HepG2 (cell line): ENCODE measurements at regions not wholly inside any gene's neighbourhood (a gene's known extent, or its start where the extent isn't known, plus 50 kb on each side); places are given as distances from the start of the nearest gene placed in this dataset.

Experiments used
- ATAC-seq: fragments of 200-7000 bp; cut with Tn5 transposase; 3 replicates; pipeline ENCODE4 v1.9.1; 2020; ENCODE audit warnings: mild to moderate bottlenecking, moderate library complexity
- BruUV-seq: library from RNA; stranded (reverse); fragments of 400-500 nt; replicated peaks from 2 replicates; lab custom pipeline; 2021; lab: Mats Ljungman, UMichigan
- CTCF ChIA-PET: fragments of 300-600 bp; formaldehyde crosslinking; extraction: SDS; loops from one replicate; lab custom pipeline; 2021; ENCODE audit warnings: low total read pairs, inconsistent platforms, low intra/inter-chr PET ratio; lab: Yijun Ruan, JAX
- POLR2A ChIA-PET: fragments of 350-600 bp; sonication (Branson Sonifier 250); formaldehyde crosslinking; loops from one replicate; lab custom pipeline; 2020; ENCODE audit warnings: antibody characterized with exemption, inconsistent platforms; lab: Yijun Ruan, JAX
- DNase-seq: peaks from one replicate; pipeline ENCODE4 v3.0.0-alpha.2; 2015; ENCODE audit warnings: low spot score
- FAIRE-seq: peaks from 3 replicates; lab custom pipeline; 2011; peaks lifted over from hg19 to GRCh38; lab: Jason Lieb, UNC
- H2AFZ ChIP-seq: one replicate; pipeline ENCODE4 v1.6.1; 2011; ENCODE audit warnings: low read length, inconsistent platforms
- H3K27ac ChIP-seq: fragments of 300-600 bp; 3 replicates; pipeline ENCODE4 v1.8.0; 2011; ENCODE audit warnings: mixed run types, mild to moderate bottlenecking, mixed read lengths, low read length, inconsistent platforms; ENCODE audit not compliant: insufficient read depth; ENCODE audit errors: extremely low read length
- H3K27me3 ChIP-seq, 2 experiments: fragments of 200-600 bp in 1 of 2; 2 replicates in 1 of 2; 3 replicates in 1 of 2; pipeline versions ENCODE4 v1.6.0 to v1.8.0; 2011; ENCODE audit warnings: low read length in 2 of 2, mild to moderate bottlenecking in 2 of 2, moderate library complexity in 2 of 2, inconsistent platforms in 1 of 2; ENCODE audit not compliant: insufficient read depth in 2 of 2, control insufficient read depth in 1 of 2
- H3K36me3 ChIP-seq, 2 experiments: fragments of 200-600 bp in 1 of 2; replicated peaks in 1 of 2; 2 replicates in 1 of 2; 3 replicates in 1 of 2; pipeline versions ENCODE4 v1.5.1 to v1.8.0; 2011; ENCODE audit warnings: low read length in 2 of 2, inconsistent platforms in 1 of 2; ENCODE audit not compliant: insufficient read depth in 2 of 2, control insufficient read depth in 1 of 2
- H3K4me1 ChIP-seq: 2 replicates; pipeline ENCODE4 v1.5.1; 2012; ENCODE audit warnings: low read length, inconsistent platforms; ENCODE audit not compliant: insufficient read depth
- H3K4me2 ChIP-seq: 2 replicates; pipeline ENCODE4 v1.6.0; 2011; ENCODE audit warnings: low read depth, low read length, inconsistent platforms
- H3K4me3 ChIP-seq, 3 experiments: fragments of 200-600 bp in 1 of 3; sonication (generic), shearing (Covaris generic) in 1 of 3; replicated peaks in 1 of 3; 2 replicates each; pipeline ENCODE4 v1.5.1; 2011 to 2016; ENCODE audit warnings: low read length in 3 of 3, inconsistent platforms in 2 of 3, low read depth in 2 of 3, mild to moderate bottlenecking in 2 of 3, control low read depth in 1 of 3, mixed read lengths in 1 of 3; ENCODE audit not compliant: insufficient read depth in 1 of 3
- H3K79me2 ChIP-seq: one replicate; pipeline ENCODE4 v1.6.1; 2011; ENCODE audit warnings: low read length, inconsistent platforms; ENCODE audit not compliant: insufficient read depth
- H3K9ac ChIP-seq: 2 replicates; pipeline ENCODE4 v1.6.0; 2011; ENCODE audit warnings: mild to moderate bottlenecking, low read depth, low read length, inconsistent platforms; ENCODE audit not compliant: insufficient read depth
- H3K9me3 ChIP-seq: 2 replicates; pipeline ENCODE4 v1.5.1; 2012; ENCODE audit warnings: mild to moderate bottlenecking, low read length
- H4K20me1 ChIP-seq: 2 replicates; pipeline ENCODE4 v1.6.0; 2011; ENCODE audit warnings: inconsistent platforms, mild to moderate bottlenecking, low read length, moderate library complexity; ENCODE audit not compliant: insufficient read depth
- BRCA1 ChIP-seq: sonication (generic); formaldehyde crosslinking; IDR thresholded peaks from 2 replicates; pipeline ENCODE4 v1.4.0; 2020; ENCODE audit warnings: missing genetic modification reagents
- CCDC6 ChIP-seq: sonication (generic); formaldehyde crosslinking; IDR thresholded peaks from 2 replicates; pipeline ENCODE4 v1.8.1; 2022; ENCODE audit warnings: mild to moderate bottlenecking, missing genetic modification reagents, moderate library complexity
- FOSL2 ChIP-seq: sonication (generic); formaldehyde crosslinking; IDR thresholded peaks from 2 replicates; pipeline ENCODE4 v1.4.0; 2020; ENCODE audit warnings: missing genetic modification reagents
- HMG20A ChIP-seq: IDR thresholded peaks from 2 replicates; pipeline ENCODE4 v1.6.1; 2016; ENCODE audit warnings: borderline replicate concordance
- KAT7 ChIP-seq: IDR thresholded peaks from 2 replicates; pipeline ENCODE4 v1.6.1; 2018; ENCODE audit warnings: borderline replicate concordance, missing compliant biosample characterization
- LCORL ChIP-seq, 2 experiments: fragments of 450-650 bp in 1 of 2; sonication (generic) in 1 of 2; formaldehyde crosslinking in 1 of 2; IDR thresholded peaks; 2 replicates each; pipeline versions ENCODE4 v1.5.0 to v1.6.1; 2017 to 2020; ENCODE audit warnings: antibody characterized with exemption in 1 of 2, missing genetic modification reagents in 1 of 2
- MATR3 ChIP-seq: sonication (generic); formaldehyde crosslinking; IDR thresholded peaks from 2 replicates; pipeline ENCODE4 v1.4.0; 2020; ENCODE audit warnings: missing genetic modification reagents
- NCOA5 ChIP-seq: sonication (generic); formaldehyde crosslinking; IDR thresholded peaks from 2 replicates; pipeline ENCODE4 v1.4.0; 2020; ENCODE audit warnings: missing genetic modification reagents
- NR2F6 ChIP-seq, 2 experiments: IDR thresholded peaks; 2 replicates each; pipeline ENCODE4 v1.6.1; 2016; ENCODE audit warnings: antibody characterized with exemption in 1 of 2, mild to moderate bottlenecking in 1 of 2
- POLR2AphosphoS2 ChIP-seq: IDR thresholded peaks from 2 replicates; pipeline ENCODE4 v1.6.1; 2011; ENCODE audit warnings: low read depth, low read length, improper control_type of control experiment
- SRSF1 ChIP-seq: fragments of 200-400 bp; formaldehyde crosslinking; optimal IDR thresholded peaks from 2 replicates; pipeline ENCODE3; 2017; ENCODE audit warnings: mild to moderate bottlenecking, low read depth, low read length, moderate library complexity
- ZNF12 ChIP-seq: sonication (generic); formaldehyde crosslinking; IDR thresholded peaks from 2 replicates; pipeline ENCODE4 v1.5.0; 2020; ENCODE audit warnings: missing genetic modification reagents
- ZNF260 ChIP-seq: sonication (generic); formaldehyde crosslinking; IDR thresholded peaks from 2 replicates; pipeline ENCODE4 v1.4.0; 2020; ENCODE audit warnings: missing genetic modification reagents, low read depth, mild to moderate bottlenecking, borderline replicate concordance
- ZNF776 ChIP-seq: sonication (generic); formaldehyde crosslinking; IDR thresholded peaks from 2 replicates; pipeline ENCODE4 v1.4.0; 2020; ENCODE audit warnings: mild to moderate bottlenecking, missing genetic modification reagents
- ZNF790 ChIP-seq: sonication (generic); formaldehyde crosslinking; IDR thresholded peaks from 2 replicates; pipeline ENCODE4 v1.8.0; 2022; ENCODE audit warnings: missing genetic modification reagents, mild to moderate bottlenecking, borderline replicate concordance
- ZSCAN21 ChIP-seq: sonication (generic); formaldehyde crosslinking; IDR thresholded peaks from 2 replicates; pipeline ENCODE4 v1.8.0; 2022; ENCODE audit warnings: mild to moderate bottlenecking, missing genetic modification reagents, moderate library complexity, borderline replicate concordance
- WGBS: methylation state at CpG from one replicate; pipeline ENCODE4 v1.1.6; 2017; ENCODE audit warnings: low lambda C conversion rate; 5-methylcytosine and 5-hydroxymethylcytosine counted together
- in situ Hi-C: cut with HindIII; loops from 2 replicates; pipeline ENCODE4 v1.10.0; 2017; ENCODE audit warnings: low pct_unique_long_range_greater_than_20kb; ENCODE audit not compliant: extremely low pct_ligation_motif_present
- intact Hi-C: fragments of 100-400 bp; cut with micrococcal nuclease; formaldehyde crosslinking; loops from one replicate; pipeline ENCODE4 v1.10.0; 2022; ENCODE audit not compliant: unreplicated experiment
- TF ChIP-seq, protein P1 (sequence below): sonication (generic); formaldehyde crosslinking; IDR thresholded peaks from 2 replicates; pipeline ENCODE4 v1.5.0; 2020; ENCODE audit warnings: missing genetic modification reagents, mild to moderate bottlenecking, borderline replicate concordance
- TF ChIP-seq, protein P2 (sequence below): sonication (generic); formaldehyde crosslinking; IDR thresholded peaks from 2 replicates; pipeline ENCODE4 v1.4.0; 2020; ENCODE audit warnings: mild to moderate bottlenecking, missing genetic modification reagents, borderline replicate concordance
- TF ChIP-seq, protein P3 (sequence below): sonication (generic); formaldehyde crosslinking; IDR thresholded peaks from 2 replicates; pipeline ENCODE4 v1.4.0; 2020; ENCODE audit warnings: mild to moderate bottlenecking, missing genetic modification reagents

DNA sequence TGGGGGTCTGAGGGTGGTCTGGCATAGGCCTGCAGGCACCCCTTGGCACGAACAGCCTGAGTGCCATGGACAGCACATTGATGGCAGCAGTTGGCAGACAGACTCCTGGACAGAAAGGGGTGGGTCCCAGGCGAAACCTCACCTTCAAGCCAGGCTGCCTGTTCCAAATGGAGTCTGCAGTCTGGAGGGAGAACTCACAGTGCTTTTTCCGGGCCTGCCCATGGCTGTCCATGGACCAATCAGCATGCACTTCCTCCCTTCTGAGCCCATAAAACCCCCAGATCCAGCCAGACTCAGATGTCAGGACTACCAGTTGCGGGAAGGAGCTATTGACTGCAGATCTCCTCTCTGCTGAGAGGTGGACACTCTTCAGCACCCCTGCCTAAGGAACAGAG lies 694.6 kb upstream of the ACVR2A start:
- ChIA-PET CTCF (no interaction called here), POLR2A (no interaction called here)
- H3K79me2 ChIP-seq: no peaks in the 10 kb centered on the region
- in situ Hi-C loops (no loop called here), intact Hi-C loops (no loop called here)
- H2AFZ ChIP-seq: no peak overlapping the region
- TF ChIP-seq SRSF1: no peak
- TF ChIP-seq, protein P1, sequence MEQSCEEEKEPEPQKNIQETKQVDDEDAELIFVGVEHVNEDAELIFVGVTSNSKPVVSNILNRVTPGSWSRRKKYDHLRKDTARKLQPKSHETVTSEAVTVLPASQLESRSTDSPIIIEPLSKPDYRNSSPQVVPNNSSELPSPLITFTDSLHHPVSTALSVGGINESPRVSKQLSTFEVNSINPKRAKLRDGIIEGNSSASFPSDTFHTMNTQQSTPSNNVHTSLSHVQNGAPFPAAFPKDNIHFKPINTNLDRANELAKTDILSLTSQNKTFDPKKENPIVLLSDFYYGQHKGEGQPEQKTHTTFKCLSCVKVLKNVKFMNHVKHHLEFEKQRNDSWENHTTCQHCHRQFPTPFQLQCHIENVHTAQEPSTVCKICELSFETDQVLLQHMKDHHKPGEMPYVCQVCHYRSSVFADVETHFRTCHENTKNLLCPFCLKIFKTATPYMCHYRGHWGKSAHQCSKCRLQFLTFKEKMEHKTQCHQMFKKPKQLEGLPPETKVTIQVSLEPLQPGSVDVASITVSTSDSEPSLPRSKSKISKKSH (CRISPR knock-in tag): no peak
- no peak for TF ChIP-seq POLR2AphosphoS2
- no peak for TF ChIP-seq NCOA5 (CRISPR knock-in tag)
- TF ChIP-seq NR2F6 (IDR thresholded peaks at IDR 0.05): no peak
- TF ChIP-seq NR2F6 (CRISPR knock-in tag; IDR thresholded peaks at IDR 0.05): no peak
- TF ChIP-seq, protein P2, sequence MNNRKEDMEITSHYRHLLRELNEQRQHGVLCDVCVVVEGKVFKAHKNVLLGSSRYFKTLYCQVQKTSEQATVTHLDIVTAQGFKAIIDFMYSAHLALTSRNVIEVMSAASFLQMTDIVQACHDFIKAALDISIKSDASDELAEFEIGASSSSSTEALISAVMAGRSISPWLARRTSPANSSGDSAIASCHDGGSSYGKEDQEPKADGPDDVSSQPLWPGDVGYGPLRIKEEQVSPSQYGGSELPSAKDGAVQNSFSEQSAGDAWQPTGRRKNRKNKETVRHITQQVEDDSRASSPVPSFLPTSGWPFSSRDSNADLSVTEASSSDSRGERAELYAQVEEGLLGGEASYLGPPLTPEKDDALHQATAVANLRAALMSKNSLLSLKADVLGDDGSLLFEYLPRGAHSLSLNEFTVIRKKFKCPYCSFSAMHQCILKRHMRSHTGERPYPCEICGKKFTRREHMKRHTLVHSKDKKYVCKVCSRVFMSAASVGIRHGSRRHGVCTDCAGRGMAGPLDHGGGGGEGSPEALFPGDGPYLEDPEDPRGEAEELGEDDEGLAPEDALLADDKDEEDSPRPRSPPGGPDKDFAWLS (CRISPR knock-in tag): no peak
- TF ChIP-seq ZNF12 (CRISPR knock-in tag): no peak
- no peak for TF ChIP-seq HMG20A
- no peak for TF ChIP-seq ZNF260 (CRISPR knock-in tag)
- TF ChIP-seq, protein P3, sequence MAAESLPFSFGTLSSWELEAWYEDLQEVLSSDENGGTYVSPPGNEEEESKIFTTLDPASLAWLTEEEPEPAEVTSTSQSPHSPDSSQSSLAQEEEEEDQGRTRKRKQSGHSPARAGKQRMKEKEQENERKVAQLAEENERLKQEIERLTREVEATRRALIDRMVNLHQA (CRISPR knock-in tag): no peak
- TF ChIP-seq ZNF790 (CRISPR knock-in tag): no peak
- no peak for TF ChIP-seq CCDC6 (CRISPR knock-in tag)
- TF ChIP-seq ZNF776 (CRISPR knock-in tag): no peak
- no peak for TF ChIP-seq ZSCAN21 (CRISPR knock-in tag)
- TF ChIP-seq LCORL (IDR thresholded peaks at IDR 0.05): no peak
- no peak for TF ChIP-seq LCORL (CRISPR knock-in tag; IDR thresholded peaks at IDR 0.05)
- no peak for TF ChIP-seq FOSL2 (CRISPR knock-in tag)
- TF ChIP-seq BRCA1 (CRISPR knock-in tag): no peak
- TF ChIP-seq KAT7: no peak
- no peak for TF ChIP-seq MATR3 (CRISPR knock-in tag)
- DNase-seq: no peak
- no TSS peak for BruUV-seq
- no peaks in the 10 kb centered on the region for H3K27me3 ChIP-seq
- no peak for ATAC-seq
- H3K9me3 ChIP-seq: peaks cover 13% of the 10 kb centered on the region; the same call in 1 of the 2 replicates
- WGBS: 0% methylated on average over 4 of the region's 4 CpGs
- no peak overlapping the region for H3K4me3 ChIP-seq
- no peaks in the 10 kb centered on the region for H4K20me1 ChIP-seq
- no peak for FAIRE-seq
- H3K36me3 ChIP-seq: no peaks in the 10 kb centered on the region
- no peaks in the 10 kb centered on the region for H3K4me1 ChIP-seq
- no peak overlapping the region for H3K27ac ChIP-seq
- H3K9ac ChIP-seq: no peak overlapping the region
- H3K4me2 ChIP-seq: no peak overlapping the region
